Left kidney (tissue), 1 donor: ENCODE measurements at regions not wholly inside any gene's neighbourhood (a gene's known extent, or its start where the extent isn't known, plus 50 kb on each side); places are given as distances from the start of the nearest gene placed in this dataset.
"Not testable (repeated sequence)": the region's sequence is repeated elsewhere in the genome, so short reads cannot be mapped to it uniquely, and the experiment has no call there.

ENCODE experiments used
- DNase-seq: peaks from one replicate; pipeline ENCODE4 v3.0.0-alpha.2; 2013

DNA sequence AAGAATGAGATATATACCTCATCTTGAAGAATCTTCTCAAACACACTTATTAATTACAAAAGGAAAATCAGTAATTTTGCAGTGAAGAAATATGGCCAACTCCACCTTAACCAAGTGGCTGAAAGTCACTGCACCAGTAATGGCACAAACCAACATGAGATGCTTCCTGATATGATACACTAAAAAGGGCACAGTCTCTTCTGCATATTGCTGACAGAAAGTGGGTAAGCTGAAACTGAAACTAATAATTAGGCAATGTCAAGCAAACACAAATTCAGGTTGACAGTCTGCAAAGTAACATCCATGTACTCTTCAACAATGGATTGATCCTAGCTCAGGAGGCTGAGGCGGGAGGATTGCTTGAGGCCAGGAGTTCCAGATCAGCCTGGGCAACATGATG is 56.1 kb downstream of the ZNF22 start:
- not testable (repeated sequence) for DNase-seq

DNA sequence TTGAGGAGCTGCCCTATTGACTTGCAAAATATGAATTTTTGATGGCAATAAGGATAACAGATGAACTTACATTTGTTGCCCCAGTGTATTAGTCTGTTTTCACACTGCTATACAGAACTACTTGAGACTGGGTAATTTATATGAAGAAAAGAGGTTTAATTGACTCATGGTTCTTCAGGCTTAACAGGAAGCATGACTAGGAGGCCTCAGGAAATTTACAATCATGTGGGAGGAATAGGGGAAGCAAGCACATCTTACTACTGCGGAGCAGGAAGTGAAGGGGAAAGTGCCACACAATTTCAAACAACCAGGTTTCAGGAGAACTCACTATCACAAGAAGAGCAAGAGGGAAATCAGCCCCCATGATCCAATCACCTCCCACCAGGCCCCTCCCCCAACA is 57.9 kb downstream of the ZNF22 start:
- DNase-seq: no peak

DNA sequence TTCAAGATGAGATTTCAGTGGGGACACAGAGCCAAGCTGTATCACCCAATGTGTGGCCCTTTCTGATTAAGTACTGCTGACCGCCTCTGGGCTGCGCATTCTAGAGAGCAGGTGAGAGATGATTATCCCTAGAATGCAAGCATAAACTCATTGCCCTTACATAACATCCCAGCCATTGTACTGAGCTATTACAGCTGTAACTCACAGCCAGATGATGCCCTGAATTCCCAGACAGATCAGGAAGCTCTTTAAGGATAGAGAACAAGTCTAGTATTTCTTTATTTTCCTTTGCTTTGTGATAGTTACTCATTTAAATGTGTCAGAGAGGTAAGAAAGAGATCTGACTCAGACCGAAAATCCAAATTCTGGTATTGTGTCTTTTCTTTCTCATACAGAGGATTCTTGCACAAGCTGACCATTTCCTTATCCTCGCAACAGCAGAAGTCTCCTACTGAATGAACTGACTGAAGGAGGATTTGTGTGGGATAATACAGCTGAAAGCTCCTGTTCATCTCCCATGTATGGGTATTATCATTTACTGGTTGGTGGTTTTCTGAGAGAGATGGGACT is 58.4 kb downstream of the ZNF22 start:
- no peak for DNase-seq

DNA sequence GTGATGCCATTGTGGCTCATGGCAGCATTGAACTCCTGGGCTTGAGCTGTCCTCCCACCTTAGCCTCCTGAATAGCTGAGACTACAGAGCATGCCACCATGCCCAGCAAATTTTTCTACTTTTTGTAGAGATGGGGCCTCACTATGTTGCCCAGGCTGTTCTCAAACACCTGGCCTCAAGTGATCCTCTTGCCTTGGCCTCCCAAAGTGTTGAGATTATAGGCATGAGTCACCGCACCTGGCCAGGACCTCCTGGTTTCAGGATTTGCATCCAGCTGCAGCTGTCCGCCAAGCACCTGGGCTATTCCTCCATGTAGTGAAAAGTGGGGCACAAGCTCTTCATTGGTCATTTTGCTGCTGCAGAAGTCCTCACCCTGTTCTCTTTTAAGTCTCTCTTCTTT is 58.9 kb downstream of the ZNF22 start:
- no peak for DNase-seq

DNA sequence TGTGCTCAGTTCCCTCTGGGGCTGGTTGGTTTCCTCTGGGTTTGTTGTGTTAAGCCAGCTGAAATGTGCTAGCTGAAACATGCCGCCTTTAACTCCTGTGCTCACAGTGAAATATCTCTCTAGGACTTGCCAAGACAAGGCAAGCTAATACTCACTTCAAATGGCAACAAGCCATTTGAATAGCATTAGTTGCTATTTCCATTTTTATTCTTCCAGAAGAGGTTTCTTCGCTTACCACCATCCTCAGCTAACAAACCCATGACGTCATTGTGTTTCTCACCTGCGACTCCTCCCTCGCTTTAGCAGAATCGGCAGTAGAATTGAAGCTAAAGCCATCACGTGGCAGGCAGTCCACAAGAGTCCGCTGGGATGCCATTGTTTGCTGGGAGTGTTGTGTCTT is 61.3 kb downstream of the ZNF22 start:
- no peak for DNase-seq

DNA sequence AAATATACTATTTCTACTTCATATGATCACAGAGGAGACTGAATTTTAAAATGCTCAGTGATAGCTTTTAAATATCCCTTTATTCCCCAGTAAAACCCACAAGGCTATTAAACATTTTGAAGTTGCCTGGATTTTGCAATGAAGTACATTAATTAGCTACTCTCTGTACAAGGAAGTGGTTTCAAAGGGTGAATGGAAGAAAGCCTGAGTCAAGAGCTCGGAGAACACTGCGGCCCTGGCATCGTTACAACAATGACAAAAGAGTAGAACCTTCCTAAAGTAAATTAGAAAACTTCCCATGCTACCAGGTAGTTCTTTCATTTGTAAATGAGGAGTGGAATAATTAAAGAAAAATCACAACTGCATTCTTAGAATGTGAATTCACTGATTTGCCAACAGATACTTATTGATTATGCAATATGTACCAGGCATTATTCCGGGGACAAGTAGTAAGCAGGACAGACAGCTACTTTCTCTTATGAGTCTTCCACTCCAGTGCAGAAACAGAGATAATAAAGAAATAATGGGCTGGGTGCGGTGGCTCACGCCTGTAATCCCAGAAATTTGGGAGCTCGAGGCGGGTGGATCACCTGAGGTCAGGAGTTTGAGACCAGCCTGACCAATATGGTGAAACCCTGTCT is 63.0 kb downstream of the ZNF22 start:
- no peak for DNase-seq

DNA sequence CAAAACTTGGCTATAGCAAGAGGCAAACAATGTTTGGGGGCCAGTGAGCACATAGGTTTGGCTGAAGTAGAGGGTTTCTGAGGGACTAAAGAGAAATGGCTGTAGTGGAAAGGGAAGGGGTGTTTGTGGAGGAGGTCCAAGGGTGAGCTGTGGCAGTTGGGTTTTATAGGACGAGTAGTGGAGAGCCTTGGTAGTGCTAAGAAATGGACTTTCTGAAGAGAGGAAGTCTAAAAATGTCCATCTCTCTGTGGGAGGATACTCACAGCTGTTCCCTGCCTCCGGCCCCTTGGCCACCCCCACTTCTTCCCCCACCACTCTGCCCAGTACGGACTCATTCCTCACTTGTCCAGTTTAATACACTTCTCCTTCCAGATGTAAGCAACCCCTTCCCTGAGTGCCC is 64.3 kb downstream of the ZNF22 start:
- DNase-seq: no peak

DNA sequence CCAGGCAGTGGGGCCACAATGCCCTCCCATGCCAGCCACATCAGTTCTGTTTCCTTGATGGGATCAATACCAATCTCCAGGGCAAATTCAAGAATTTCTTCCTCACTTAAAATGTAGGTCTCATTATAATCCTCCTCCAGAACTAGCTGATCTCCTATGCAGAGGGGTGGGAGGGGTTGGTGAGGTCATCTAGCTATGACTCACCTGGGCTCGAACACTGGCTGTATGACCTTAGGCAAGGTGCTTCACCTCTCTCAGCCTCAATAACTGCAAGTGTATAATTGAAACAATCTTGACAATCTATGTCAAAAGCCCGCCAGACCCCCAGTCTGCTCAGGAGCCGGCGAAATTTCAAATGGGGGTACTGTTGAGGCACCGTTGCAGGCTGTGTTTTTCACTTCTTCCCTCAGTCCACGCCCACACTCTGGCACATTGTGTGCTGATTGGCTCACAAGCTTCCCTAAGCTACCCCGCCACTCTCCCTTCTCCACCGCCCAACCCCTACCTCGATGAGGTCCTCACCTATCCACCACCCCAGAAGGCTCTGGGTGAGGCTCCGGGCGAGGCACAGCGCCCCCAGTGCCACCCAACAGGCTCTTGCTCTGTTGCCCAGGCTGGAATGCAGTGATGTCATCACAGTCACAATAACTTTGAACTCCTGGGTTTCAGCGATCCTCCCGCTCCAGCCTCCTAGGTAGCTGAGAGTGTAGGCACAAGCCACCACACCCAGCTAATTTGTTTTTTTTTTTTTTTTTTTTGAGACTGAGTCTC is 70.5 kb downstream of the ZNF22 start:
- DNase-seq: no peak

DNA sequence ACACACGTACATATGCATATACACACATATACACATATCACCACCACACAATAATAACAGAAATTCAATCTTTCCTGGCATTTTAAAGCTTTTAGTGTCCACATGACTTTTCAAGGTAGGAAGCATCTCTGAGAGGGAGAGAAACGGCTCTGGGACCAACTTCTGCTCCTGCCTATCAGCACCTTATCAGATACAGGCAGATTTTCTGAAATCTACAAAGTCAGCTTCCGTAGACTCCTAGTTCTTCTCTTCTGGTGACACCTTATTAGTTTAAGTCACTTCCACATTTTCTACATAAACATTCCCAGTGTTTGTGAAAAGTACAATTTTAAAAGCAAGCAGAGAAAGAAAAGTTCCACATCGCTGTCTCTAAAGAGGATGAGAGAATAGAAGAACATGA is 74.5 kb downstream of the ZNF22 start:
- no peak for DNase-seq

DNA sequence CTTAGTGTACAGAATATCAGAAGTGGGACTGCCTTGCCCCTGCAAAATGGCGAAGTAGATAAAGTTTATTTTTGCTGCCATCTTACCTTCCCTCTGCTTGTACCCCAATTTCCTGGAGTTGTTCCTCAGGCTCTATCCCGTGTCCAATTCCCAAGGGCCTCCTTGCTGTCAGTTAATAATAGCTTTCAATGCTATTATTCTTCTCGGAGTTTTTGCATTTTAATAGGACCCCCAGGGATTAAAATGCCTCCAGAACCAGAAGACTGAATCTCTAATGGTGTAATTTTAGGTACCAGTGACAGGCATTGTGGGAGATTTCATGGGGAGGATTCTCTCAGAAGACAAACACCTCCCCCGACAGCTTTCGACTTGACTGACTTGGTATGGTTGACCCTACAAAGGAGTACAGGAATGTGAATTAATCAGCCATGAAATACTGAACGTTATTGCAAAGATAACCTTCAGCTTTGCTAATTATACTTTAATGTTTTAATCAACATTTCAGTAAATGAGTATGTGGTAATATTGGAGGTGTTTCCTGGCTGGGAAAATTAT is 75.2 kb downstream of the ZNF22 start:
- no peak for DNase-seq

DNA sequence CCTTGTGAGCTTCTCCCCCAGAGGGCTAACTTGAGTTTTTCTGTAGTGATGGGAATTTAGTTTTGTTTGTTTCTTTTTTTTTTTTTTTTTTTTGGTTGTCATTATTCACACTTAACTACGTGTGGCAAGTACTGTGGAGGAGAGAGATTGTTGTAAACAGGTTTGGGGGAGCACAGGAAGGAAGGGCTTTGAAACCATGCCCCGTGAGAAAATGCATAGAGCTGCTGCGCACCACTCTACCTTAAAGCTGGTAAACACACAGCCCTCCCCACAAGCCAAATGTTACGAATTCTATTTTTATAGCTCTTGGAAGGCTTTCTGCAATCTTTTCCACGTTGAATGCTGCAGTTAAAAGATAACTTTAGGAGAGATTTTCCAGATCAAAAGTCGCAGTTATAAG is 76.2 kb downstream of the ZNF22 start:
- no peak for DNase-seq

DNA sequence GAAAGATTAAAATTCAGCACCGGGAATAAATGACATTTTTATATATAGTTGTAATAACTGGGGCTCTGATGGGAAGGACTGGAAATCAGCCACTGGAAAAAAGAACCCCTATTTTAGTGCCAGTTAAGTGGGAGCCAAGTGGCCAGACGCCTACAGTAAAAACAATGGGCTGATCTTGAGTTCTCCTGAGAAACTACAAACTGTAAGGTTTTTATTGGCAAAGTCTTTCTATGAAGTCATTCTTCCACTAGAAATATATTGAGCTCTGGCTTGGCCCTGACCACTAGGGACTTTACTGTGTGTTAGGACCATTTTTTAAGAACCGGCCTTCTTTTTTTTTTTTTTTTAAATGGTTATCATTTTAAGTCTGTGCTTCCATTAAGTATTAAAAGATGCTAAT is 79.6 kb downstream of the ZNF22 start:
- DNase-seq: no peak

DNA sequence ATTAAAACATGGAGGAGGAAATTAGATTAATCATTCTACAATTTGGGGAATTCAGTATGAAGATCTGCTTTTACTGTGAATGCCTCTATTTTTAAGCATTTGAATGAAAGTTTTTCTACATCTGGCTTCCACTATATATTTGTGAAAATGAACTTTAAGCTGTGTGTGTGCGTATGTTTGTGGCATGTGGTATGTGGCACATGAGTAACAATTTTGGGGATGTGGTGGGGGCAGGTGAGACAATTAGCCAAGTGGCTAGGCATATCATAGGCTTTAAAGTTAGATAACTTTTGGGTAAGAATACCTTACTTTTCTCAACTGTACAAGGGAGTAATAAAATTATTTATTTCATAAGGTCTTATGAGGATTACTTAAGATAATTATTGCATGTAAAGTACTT is 81.5 kb downstream of the ZNF22 start:
- no peak for DNase-seq

DNA sequence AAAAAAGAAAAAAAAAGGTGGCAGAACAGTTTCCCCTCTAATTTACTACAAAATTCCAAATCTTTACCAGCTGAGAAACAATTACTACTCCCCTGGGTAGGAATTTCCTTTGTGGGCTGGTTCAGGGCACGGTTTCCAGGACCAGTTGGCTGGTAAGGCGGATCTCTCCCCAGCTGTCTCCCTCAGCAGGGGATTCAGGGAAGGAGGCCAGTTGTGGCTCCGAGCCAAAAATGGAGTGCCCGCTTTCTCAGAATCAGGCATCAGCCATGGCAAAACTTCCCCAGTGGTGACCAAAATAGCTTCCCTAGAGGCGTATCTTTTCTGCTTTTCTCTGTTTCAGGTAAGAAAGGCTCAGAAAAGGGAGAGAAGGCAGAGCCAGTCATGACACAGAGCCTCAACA is 91.2 kb downstream of the ZNF22 start:
- no peak for DNase-seq

DNA sequence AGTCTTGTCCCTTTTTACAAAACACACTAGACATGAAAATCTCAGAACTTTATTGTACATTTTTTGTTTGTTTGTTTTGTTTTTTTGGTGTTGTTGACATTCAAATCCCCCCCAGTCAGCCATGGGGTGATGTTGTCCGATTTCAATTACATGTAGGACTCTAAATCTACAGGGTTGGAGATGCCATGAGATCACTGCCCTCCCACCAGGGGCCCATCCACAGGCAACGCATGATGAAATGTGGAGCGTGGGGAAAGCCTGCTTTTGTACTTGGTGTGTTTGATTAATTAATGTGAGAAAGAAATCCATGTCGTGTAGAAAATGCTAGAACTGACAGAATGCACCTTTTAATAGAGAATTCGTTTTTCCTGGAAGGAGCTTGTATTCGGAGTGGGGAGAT is 93.2 kb downstream of the ZNF22 start:
- DNase-seq: no peak

DNA sequence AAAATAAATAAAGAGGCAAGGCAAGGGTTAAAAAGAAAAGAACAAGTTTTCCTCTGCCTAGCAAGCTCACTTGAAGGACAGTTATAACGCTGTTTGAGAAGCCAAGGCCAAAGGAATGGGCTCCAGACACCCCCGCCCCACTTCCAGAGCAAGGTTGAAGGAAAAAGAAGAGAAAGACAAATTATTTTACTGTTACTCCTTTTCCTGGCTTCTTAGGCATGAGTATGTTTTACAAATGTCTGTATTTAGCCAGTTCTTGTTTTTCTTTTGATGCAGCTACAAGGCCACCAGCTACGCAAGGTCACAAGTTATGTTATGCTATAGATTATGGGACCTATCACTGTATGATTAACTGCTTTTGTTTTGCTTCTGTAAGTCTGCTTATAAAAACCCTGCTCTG is 94.6 kb downstream of the ZNF22 start:
- no peak for DNase-seq

DNA sequence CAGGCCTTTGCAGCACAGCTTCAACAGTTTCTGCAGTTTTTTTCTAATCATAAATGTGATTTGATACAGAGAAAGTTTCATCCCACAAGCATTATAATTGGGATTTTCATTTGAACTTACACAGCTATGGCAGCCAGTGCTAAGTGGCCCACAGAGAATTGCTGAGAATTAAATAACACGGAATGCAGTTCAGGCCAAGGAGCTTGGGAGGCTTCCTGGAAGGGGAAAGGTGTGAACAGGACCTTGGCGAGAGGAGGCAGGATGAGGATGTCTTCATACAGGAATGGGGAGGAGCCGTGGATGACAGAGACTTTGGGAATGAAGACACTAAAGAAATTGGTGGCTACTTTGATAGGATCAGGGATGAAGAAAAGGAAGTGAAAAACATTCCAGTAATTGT is 95.3 kb downstream of the ZNF22 start:
- no peak for DNase-seq

DNA sequence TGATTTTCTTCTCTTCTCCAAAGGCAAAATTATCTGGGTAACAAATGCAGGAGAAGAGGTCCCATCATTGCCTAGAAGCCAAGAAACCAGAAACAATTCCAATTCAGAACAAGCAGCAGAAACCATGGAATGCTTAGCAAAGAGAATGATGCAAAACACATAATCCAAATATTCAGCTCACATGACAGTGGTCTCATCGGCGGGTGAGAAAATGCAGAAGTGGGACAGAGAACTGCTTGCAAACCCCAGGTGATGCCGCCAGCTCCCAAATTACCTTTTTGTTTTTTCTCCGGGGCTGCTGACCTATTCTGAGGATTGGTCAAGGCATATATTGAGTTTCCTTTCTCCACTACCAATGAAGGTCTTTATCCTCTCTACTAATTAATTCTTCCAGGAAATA is 99.7 kb downstream of the ZNF22 start:
- DNase-seq: no peak

DNA sequence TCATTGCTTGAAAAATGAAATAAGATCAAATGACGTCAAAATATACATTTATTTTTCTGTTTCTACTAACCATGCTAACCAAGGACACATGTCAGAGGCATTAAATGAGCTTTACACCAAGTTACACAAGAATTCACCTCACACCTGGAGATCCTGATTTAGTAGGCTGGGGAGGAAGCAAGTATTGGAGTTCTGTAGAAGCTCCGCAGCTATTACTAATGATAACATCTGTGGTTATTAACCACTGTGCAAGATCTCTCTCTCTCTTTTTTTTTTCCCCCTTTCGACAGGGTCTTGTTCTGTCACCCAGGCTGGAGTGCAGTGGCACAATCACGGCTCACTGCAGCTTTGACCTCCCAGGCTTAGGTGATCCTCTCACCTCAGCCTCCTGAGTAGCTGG is 104.0 kb downstream of the ZNF22 start:
- no peak for DNase-seq

DNA sequence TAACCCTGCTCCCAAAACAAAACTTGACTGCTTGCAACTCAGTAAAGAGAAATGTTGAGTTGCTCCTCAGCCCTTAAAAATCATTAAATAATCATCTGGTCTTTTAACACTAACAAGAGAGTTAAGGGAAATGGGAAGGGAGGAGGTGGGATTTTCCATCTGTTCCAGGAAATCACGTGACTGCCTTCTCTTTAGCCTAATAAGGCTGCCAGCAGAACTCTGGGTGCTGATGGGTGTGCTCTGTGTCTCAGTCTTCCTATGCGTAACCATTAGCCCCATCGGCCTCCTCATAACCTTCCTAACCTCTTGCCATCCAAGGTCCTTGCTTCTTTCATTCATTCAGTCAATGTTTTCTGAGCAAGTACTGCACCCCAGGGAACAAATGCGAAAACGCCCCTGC is 104.6 kb downstream of the ZNF22 start:
- DNase-seq: not testable (repeated sequence)

DNA sequence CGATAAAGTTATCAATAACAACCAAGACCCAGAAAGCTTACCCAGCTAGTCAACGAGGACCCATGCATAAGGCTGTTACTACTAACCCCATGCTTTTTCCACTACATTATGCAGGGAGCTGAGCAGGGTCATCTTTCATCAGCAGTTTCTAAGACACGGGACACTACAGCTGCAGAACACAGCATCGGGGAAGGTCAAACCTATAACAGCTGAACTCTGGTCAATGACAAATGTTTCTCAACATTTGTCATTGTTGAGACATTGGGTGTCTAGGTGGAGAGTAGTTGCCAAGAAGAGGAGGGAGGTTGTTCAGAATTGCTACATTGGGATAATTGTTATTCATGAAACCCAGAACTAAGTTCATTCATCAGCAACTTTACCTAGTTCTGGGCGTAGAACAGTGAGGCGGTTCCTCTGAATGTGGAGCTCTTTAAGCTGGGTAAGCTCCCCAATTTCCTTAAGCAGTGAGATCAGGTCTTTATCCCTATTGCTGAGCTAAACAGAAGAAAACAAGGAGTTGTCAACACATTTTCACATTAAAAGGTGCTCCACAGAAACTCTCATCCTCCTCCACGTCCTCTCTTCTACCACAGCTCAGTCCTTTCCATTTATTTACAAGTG is 105.6 kb downstream of the ZNF22 start:
- no peak for DNase-seq

DNA sequence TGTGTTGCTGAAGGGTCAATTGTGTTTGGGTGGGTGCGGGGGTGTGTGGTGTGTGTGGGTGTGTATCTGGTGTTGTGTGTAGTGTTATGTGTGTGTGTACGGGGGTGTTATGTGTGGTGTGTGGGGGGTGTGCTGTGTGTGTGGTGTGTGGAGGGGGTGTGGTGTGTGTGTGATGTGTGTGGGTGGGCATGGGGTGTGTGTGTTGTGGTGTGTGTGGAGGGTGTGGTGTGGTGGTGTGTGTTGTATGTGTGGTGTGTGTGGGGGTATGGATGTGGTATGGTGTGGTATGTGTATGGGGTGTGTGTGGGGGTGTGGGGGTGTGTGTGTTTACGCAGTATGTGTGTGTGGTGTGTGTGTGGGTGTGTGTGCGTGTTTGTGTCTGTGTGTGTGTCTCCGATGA is 110.8 kb downstream of the ZNF22 start:
- DNase-seq: no peak

DNA sequence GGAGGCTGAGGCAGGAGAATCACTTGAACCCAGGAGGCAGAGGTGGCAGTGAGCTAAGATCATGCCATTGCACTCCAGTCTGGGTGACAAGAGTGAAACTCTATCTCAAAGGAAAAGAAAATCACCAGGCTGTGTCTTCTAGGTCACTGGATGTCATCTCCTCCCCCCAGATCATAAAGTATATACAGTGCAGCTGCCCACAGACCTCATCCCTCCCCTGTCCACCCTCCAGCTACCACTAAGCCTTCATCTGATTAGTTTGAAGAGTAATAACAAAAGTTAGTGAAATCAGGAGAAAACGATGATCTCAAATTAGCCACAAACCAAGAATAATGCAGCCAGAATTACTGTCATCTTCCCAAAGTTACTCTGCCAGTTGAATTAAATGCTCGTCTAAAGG is 117.2 kb downstream of the ZNF22 start:
- not testable (repeated sequence) for DNase-seq
